Fibroblast of lung (primary cell): ENCODE measurements at regions not wholly inside any gene's neighbourhood (a gene's known extent, or its start where the extent isn't known, plus 50 kb on each side); places are given as distances from the start of the nearest gene placed in this dataset.

ENCODE experiments used
- DNase-seq, 2 donors: peaks; one replicate each; pipeline versions ENCODE4 v3.0.0 to v3.0.0-alpha.2; 2010; ENCODE audit warnings: low read depth in 2 of 2
- H2AFZ ChIP-seq: 2 replicates; pipeline ENCODE4 v1.5.1; 2012; ENCODE audit warnings: low read length, control low read depth, inconsistent platforms
- H3K27ac ChIP-seq: 2 replicates; pipeline ENCODE4 v1.5.1; 2011; ENCODE audit warnings: low read length, control low read depth; ENCODE audit not compliant: insufficient read depth
- H3K27me3 ChIP-seq: 2 replicates; pipeline ENCODE4 v1.5.1; 2011; ENCODE audit warnings: mild to moderate bottlenecking, low read length; ENCODE audit not compliant: control insufficient read depth, insufficient read depth
- H3K36me3 ChIP-seq: 2 replicates; pipeline ENCODE4 v1.5.1; 2011; ENCODE audit warnings: low read length; ENCODE audit not compliant: control insufficient read depth, insufficient read depth
- H3K4me1 ChIP-seq: 2 replicates; pipeline ENCODE4 v1.5.1; 2011; ENCODE audit warnings: low read length; ENCODE audit not compliant: control insufficient read depth, insufficient read depth; ENCODE audit errors: extremely low read depth
- H3K4me2 ChIP-seq: 2 replicates; pipeline ENCODE4 v1.5.1; 2011; ENCODE audit warnings: low read length, control low read depth; ENCODE audit not compliant: insufficient read depth; ENCODE audit errors: extremely low read depth
- H3K4me3 ChIP-seq, 4 experiments: fragments of 200-600 bp in 1 of 4; sonication (generic) in 1 of 4; replicated peaks in 1 of 4; 2 replicates each; pipeline ENCODE4 v1.5.1; 2011 to 2016; ENCODE audit warnings: low read length in 4 of 4, low read depth in 3 of 4, mild to moderate bottlenecking in 3 of 4, control low read depth in 2 of 4, inconsistent platforms in 1 of 4, mixed read lengths in 1 of 4; ENCODE audit not compliant: insufficient read depth in 1 of 4; ENCODE audit errors: control extremely low read depth in 1 of 4
- H3K79me2 ChIP-seq: 2 replicates; pipeline ENCODE4 v1.5.1; 2012; ENCODE audit warnings: mild to moderate bottlenecking, low read length, inconsistent platforms; ENCODE audit not compliant: control insufficient read depth, insufficient read depth
- H3K9ac ChIP-seq: 2 replicates; pipeline ENCODE4 v1.5.1; 2011; ENCODE audit warnings: mild to moderate bottlenecking, low read length, control low read depth; ENCODE audit not compliant: insufficient read depth
- H3K9me3 ChIP-seq: 2 replicates; pipeline ENCODE4 v1.5.1; 2012; ENCODE audit warnings: low read depth, low read length; ENCODE audit not compliant: control insufficient read depth, insufficient read depth
- H4K20me1 ChIP-seq: 2 replicates; pipeline ENCODE4 v1.5.1; 2011; ENCODE audit warnings: low read length; ENCODE audit not compliant: control insufficient read depth, insufficient read depth; ENCODE audit errors: extremely low read depth
- EZH2 ChIP-seq: IDR thresholded peaks from 2 replicates; pipeline ENCODE4 v1.5.1; 2012; ENCODE audit warnings: low read length, control low read depth, mild to moderate bottlenecking; ENCODE audit errors: missing control alignments
- TF ChIP-seq, protein P1 (sequence below), 2 donors: IDR thresholded peaks in 1 of 2; conservative IDR thresholded peaks in 1 of 2; 1 replicate in 1 of 2; 2 replicates in 1 of 2; pipeline ENCODE4 v1.5.1; 2011 to 2012; ENCODE audit warnings: low read length in 2 of 2, control low read depth in 1 of 2, inconsistent platforms in 1 of 2, low read depth in 1 of 2, mild to moderate bottlenecking in 1 of 2

GRCh38 chr13:108360139-108360538 is 90.6 kb downstream of the TNFSF13B start:
- Histone ChIP-seq H4K20me1 (no peaks in the 10 kb centered on the region), H3K4me1 (no peaks in the 10 kb centered on the region), H3K4me3 (no peak overlapping the region), H3K27me3 (no peaks in the 10 kb centered on the region), H3K36me3 (no peaks in the 10 kb centered on the region), H3K79me2 (no peaks in the 10 kb centered on the region), H3K9ac (no peak overlapping the region), H3K27ac (no peak overlapping the region), H3K9me3 (no peaks in the 10 kb centered on the region), H3K4me2 (no peak overlapping the region), H2AFZ (no peak overlapping the region)
- TF ChIP-seq EZH2 = no peak
- TF ChIP-seq, protein P1, sequence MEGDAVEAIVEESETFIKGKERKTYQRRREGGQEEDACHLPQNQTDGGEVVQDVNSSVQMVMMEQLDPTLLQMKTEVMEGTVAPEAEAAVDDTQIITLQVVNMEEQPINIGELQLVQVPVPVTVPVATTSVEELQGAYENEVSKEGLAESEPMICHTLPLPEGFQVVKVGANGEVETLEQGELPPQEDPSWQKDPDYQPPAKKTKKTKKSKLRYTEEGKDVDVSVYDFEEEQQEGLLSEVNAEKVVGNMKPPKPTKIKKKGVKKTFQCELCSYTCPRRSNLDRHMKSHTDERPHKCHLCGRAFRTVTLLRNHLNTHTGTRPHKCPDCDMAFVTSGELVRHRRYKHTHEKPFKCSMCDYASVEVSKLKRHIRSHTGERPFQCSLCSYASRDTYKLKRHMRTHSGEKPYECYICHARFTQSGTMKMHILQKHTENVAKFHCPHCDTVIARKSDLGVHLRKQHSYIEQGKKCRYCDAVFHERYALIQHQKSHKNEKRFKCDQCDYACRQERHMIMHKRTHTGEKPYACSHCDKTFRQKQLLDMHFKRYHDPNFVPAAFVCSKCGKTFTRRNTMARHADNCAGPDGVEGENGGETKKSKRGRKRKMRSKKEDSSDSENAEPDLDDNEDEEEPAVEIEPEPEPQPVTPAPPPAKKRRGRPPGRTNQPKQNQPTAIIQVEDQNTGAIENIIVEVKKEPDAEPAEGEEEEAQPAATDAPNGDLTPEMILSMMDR (conservative IDR thresholded peaks at IDR 0.05 in 1 of 2, IDR thresholded peaks at IDR 0.05 in 1 of 2; ENCODE audit: low read depth in 1 of 2, low read length in 2 of 2) = no peak
- DNase-seq = no peak

- Histone ChIP-seq H3K4me1 (no peaks in the 10 kb centered on the region), H3K27me3 (no peaks in the 10 kb centered on the region), H3K27ac (no peak overlapping the region), H3K4me3 (no peak overlapping the region), H3K4me2 (no peak overlapping the region), H3K36me3 (no peaks in the 10 kb centered on the region), H2AFZ (no peak overlapping the region), H3K79me2 (no peaks in the 10 kb centered on the region), H4K20me1 (no peaks in the 10 kb centered on the region), H3K9me3 (no peaks in the 10 kb centered on the region), H3K9ac (no peak overlapping the region)
- TF ChIP-seq EZH2 = no peak
- TF ChIP-seq, protein P1 (conservative IDR thresholded peaks at IDR 0.05 in 1 of 2, IDR thresholded peaks at IDR 0.05 in 1 of 2; ENCODE audit: low read depth in 1 of 2, low read length in 2 of 2) = no peak
- no peak for DNase-seq
Measured at GRCh38 chr13:108361769-108362168, 92.3 kb downstream of the TNFSF13B start.

- Histone ChIP-seq H2AFZ (no peak overlapping the region), H3K4me2 (no peak overlapping the region), H3K27ac (no peak overlapping the region), H3K4me3 (no peak overlapping the region), H3K27me3 (no peaks in the 10 kb centered on the region), H3K9me3 (no peaks in the 10 kb centered on the region), H3K9ac (no peak overlapping the region), H4K20me1 (no peaks in the 10 kb centered on the region), H3K36me3 (no peaks in the 10 kb centered on the region), H3K4me1 (no peaks in the 10 kb centered on the region), H3K79me2 (no peaks in the 10 kb centered on the region)
- no peak for DNase-seq
- TF ChIP-seq, protein P1 (conservative IDR thresholded peaks at IDR 0.05 in 1 of 2, IDR thresholded peaks at IDR 0.05 in 1 of 2; ENCODE audit: low read depth in 1 of 2, low read length in 2 of 2) = no peak
- no peak for TF ChIP-seq EZH2
Measured at GRCh38 chr13:108363666-108364065, 94.1 kb downstream of the TNFSF13B start.
